Liver (tissue), 8 donors: ENCODE measurements at regions not wholly inside any gene's neighbourhood (a gene's known extent, or its start where the extent isn't known, plus 50 kb on each side); places are given as distances from the start of the nearest gene placed in this dataset.

Experiments used
- DNase-seq: peaks from one replicate; pipeline ENCODE4 v3.0.0-alpha.2; 2017; ENCODE audit warnings: low spot score
- H3K27ac ChIP-seq, 2 donors: one replicate each; pipeline ENCODE4 v1.7.0; 2013; ENCODE audit warnings: inconsistent platforms in 2 of 2, low read length in 2 of 2, control low read depth in 1 of 2, low read depth in 1 of 2, mild to moderate bottlenecking in 1 of 2
- H3K27me3 ChIP-seq, 4 donors: one replicate each; pipeline versions ENCODE4 v1.6.1 to v1.7.0; 2013; ENCODE audit warnings: low read length in 3 of 4, inconsistent platforms in 1 of 4, mild to moderate bottlenecking in 1 of 4, moderate library complexity in 1 of 4; ENCODE audit not compliant: control insufficient read depth in 4 of 4, insufficient read depth in 4 of 4
- H3K36me3 ChIP-seq, 4 donors: one replicate each; pipeline versions ENCODE4 v1.6.1 to v1.7.0; 2013; ENCODE audit warnings: low read length in 3 of 4, mild to moderate bottlenecking in 3 of 4, low read depth in 1 of 4, moderate library complexity in 1 of 4; ENCODE audit not compliant: control insufficient read depth in 4 of 4, insufficient read depth in 3 of 4
- H3K4me1 ChIP-seq, 4 donors: one replicate each; pipeline versions ENCODE4 v1.6.1 to v1.7.0; 2013; ENCODE audit warnings: low read length in 3 of 4, mild to moderate bottlenecking in 3 of 4, moderate library complexity in 1 of 4; ENCODE audit not compliant: control insufficient read depth in 4 of 4, insufficient read depth in 4 of 4
- H3K4me3 ChIP-seq, 3 donors: one replicate each; pipeline versions ENCODE4 v1.6.1 to v1.7.0; 2013; ENCODE audit warnings: low read length in 3 of 3, control low read depth in 1 of 3, low read depth in 1 of 3, mild to moderate bottlenecking in 1 of 3
- H3K9ac ChIP-seq, 2 donors: one replicate each; pipeline ENCODE4 v1.7.0; 2013; ENCODE audit warnings: low read length in 2 of 2, mild to moderate bottlenecking in 2 of 2, moderate library complexity in 2 of 2, control low read depth in 1 of 2, low read depth in 1 of 2
- H3K9me3 ChIP-seq, 4 donors: one replicate each; pipeline versions ENCODE4 v1.6.1 to v1.7.0; 2013; ENCODE audit warnings: low read length in 3 of 4; ENCODE audit not compliant: control insufficient read depth in 4 of 4
- ATF3 ChIP-seq: IDR thresholded peaks from 2 replicates; pipeline ENCODE4 v1.6.1; 2016; ENCODE audit warnings: antibody characterized with exemption
- CTCF ChIP-seq: fragments of 150-350 bp; IDR thresholded peaks from 2 replicates; pipeline ENCODE4 v1.5.1; 2017; ENCODE audit warnings: improper control_type of control experiment, low read depth, low read length; ENCODE audit not compliant: missing input control
- FOXA1 ChIP-seq: IDR thresholded peaks from 2 replicates; pipeline ENCODE4 v1.6.1; 2016; ENCODE audit warnings: antibody characterized with exemption
- FOXA2 ChIP-seq: IDR thresholded peaks from 2 replicates; pipeline ENCODE4 v1.6.1; 2016; ENCODE audit warnings: antibody characterized with exemption
- GABPA ChIP-seq, 2 donors: IDR thresholded peaks in 1 of 2; conservative IDR thresholded peaks in 1 of 2; 2 replicates each; pipeline ENCODE4 v1.6.1; 2016; ENCODE audit warnings: antibody characterized with exemption in 2 of 2, mild to moderate bottlenecking in 1 of 2, moderate library complexity in 1 of 2
- HNF4A ChIP-seq, 2 donors: conservative IDR thresholded peaks; 2 replicates each; pipeline ENCODE4 v1.6.1; 2016; ENCODE audit warnings: antibody characterized with exemption in 2 of 2, mild to moderate bottlenecking in 2 of 2
- HNF4G ChIP-seq: IDR thresholded peaks from 2 replicates; pipeline ENCODE4 v1.6.1; 2016; ENCODE audit warnings: antibody characterized with exemption
- MAX ChIP-seq: IDR thresholded peaks from 2 replicates; pipeline ENCODE4 v1.6.1; 2016; ENCODE audit warnings: antibody characterized with exemption
- NR2F2 ChIP-seq: IDR thresholded peaks from 2 replicates; pipeline ENCODE4 v1.6.1; 2016; ENCODE audit warnings: antibody characterized with exemption
- RAD21 ChIP-seq, 2 donors: IDR thresholded peaks; 2 replicates each; pipeline ENCODE4 v1.6.1; 2016; ENCODE audit warnings: antibody characterized with exemption in 2 of 2, mild to moderate bottlenecking in 2 of 2
- REST ChIP-seq: IDR thresholded peaks from 2 replicates; pipeline ENCODE4 v1.6.1; 2016; ENCODE audit warnings: antibody characterized with exemption, mild to moderate bottlenecking
- RXRA ChIP-seq, 2 donors: IDR thresholded peaks; 2 replicates each; pipeline ENCODE4 v1.6.1; 2017 to 2018; ENCODE audit warnings: antibody characterized with exemption in 2 of 2, mild to moderate bottlenecking in 1 of 2
- SP1 ChIP-seq: IDR thresholded peaks from 2 replicates; pipeline ENCODE4 v1.6.1; 2018; ENCODE audit warnings: antibody characterized with exemption, mild to moderate bottlenecking
- TAF1 ChIP-seq: conservative IDR thresholded peaks from 2 replicates; pipeline ENCODE4 v1.6.1; 2016; ENCODE audit warnings: antibody characterized with exemption, mild to moderate bottlenecking
- YY1 ChIP-seq: IDR thresholded peaks from 2 replicates; pipeline ENCODE4 v1.6.1; 2016; ENCODE audit warnings: antibody characterized with exemption, mild to moderate bottlenecking
- ZBTB33 ChIP-seq: IDR thresholded peaks from 2 replicates; pipeline ENCODE4 v1.6.1; 2016; ENCODE audit warnings: antibody characterized with exemption
- WGBS: extraction: QIAGEN DNeasy Blood & Tissue Kit; methylation state at CpG from one replicate; pipeline ENCODE4 v1.1.7; 2013; 5-methylcytosine and 5-hydroxymethylcytosine counted together
- donor health status: healthy.
- donor health status: healthy.
- donor health status: healthy.
- donor health status: healthy.
- donor health status: healthy.

GRCh38 chr3:17927036-17927435 lies 184.6 kb upstream of the TBC1D5 start:
- H3K4me3 ChIP-seq: no peak overlapping the region
- H3K4me1 ChIP-seq: no peaks in the 10 kb centered on the region
- TF ChIP-seq ATF3 (no peak), FOXA1 (no peak), HNF4A (conservative IDR thresholded peaks at IDR 0.05) (no peak), GABPA (IDR thresholded peaks at IDR 0.05 in 1 of 2, conservative IDR thresholded peaks at IDR 0.05 in 1 of 2) (no peak), MAX (no peak), REST (no peak), NR2F2 (no peak), YY1 (no peak), HNF4G (no peak), ZBTB33 (no peak), RAD21 (IDR thresholded peaks at IDR 0.05) (no peak), FOXA2 (no peak), RXRA (IDR thresholded peaks at IDR 0.05) (no peak), CTCF (no peak), SP1 (no peak)
- H3K9me3 ChIP-seq: no peaks in the 10 kb centered on the region
- WGBS: 68% methylated on average over 3 of the region's 3 CpGs
- H3K36me3 ChIP-seq: no peaks in the 10 kb centered on the region
- H3K27ac ChIP-seq: no peak overlapping the region
- DNase-seq: no peak
- no peak overlapping the region for H3K9ac ChIP-seq
- H3K27me3 ChIP-seq: peaks cover 0 to 2% (median 0%) of the 10 kb centered on the region in 4 donors

- no peaks in the 10 kb centered on the region for H3K9me3 ChIP-seq
Observed at GRCh38 chr3:17915341-17915740, 172.9 kb upstream of the TBC1D5 start.

More at GRCh38 chr3:17915341-17915740, 172.9 kb upstream of the TBC1D5 start:
- H3K27ac ChIP-seq: no peak overlapping the region
- H3K27me3 ChIP-seq: peaks cover 0 to 3% (median 0%) of the 10 kb centered on the region in 4 donors
- H3K9ac ChIP-seq: no peak overlapping the region
- TF ChIP-seq TAF1: no peak
- WGBS: 73% methylated on average over 4 of the region's 4 CpGs
- DNase-seq: no peak
- no peaks in the 10 kb centered on the region for H3K4me1 ChIP-seq
- H3K36me3 ChIP-seq: no peaks in the 10 kb centered on the region
- H3K4me3 ChIP-seq: no peak overlapping the region
